Keratinocyte (primary cell): ENCODE measurements at regions not wholly inside any gene's neighbourhood (a gene's known extent, or its start where the extent isn't known, plus 50 kb on each side); places are given as distances from the start of the nearest gene placed in this dataset.

ENCODE experiments used
- DNase-seq: peaks from one replicate; pipeline ENCODE4 v3.0.0-alpha.2; 2011; ENCODE audit warnings: low read depth, missing footprints, low spot score
- FAIRE-seq: peaks from 2 replicates; lab custom pipeline; 2011; peaks lifted over from hg19 to GRCh38; lab: Jason Lieb, UNC
- H2AFZ ChIP-seq: 2 replicates; pipeline ENCODE4 v1.6.0; 2012; ENCODE audit warnings: low read length, control low read depth, inconsistent platforms; ENCODE audit not compliant: control insufficient read depth
- H3K27ac ChIP-seq: 2 replicates; pipeline ENCODE4 v1.5.1; 2011; ENCODE audit warnings: low read length; ENCODE audit not compliant: control insufficient read depth, insufficient read depth
- H3K27me3 ChIP-seq: 3 replicates; pipeline ENCODE4 v1.6.0; 2011; ENCODE audit warnings: low read length; ENCODE audit not compliant: control insufficient read depth, insufficient read depth; ENCODE audit errors: extremely low read depth
- H3K36me3 ChIP-seq, 2 experiments: 2 replicates in 1 of 2; 3 replicates in 1 of 2; pipeline ENCODE4 v1.5.1; 2011; ENCODE audit warnings: low read length in 2 of 2, mild to moderate bottlenecking in 1 of 2; ENCODE audit not compliant: control insufficient read depth in 2 of 2, insufficient read depth in 2 of 2; ENCODE audit errors: extremely low read depth in 1 of 2
- H3K4me1 ChIP-seq: 3 replicates; pipeline ENCODE4 v1.5.1; 2011; ENCODE audit warnings: low read length; ENCODE audit not compliant: control insufficient read depth, insufficient read depth; ENCODE audit errors: extremely low read depth
- H3K4me2 ChIP-seq: 3 replicates; pipeline ENCODE4 v1.6.0; 2011; ENCODE audit warnings: low read depth, low read length; ENCODE audit not compliant: control insufficient read depth, insufficient read depth; ENCODE audit errors: extremely low read depth
- H3K4me3 ChIP-seq, 3 experiments: fragments of 200-600 bp in 1 of 3; sonication (generic) in 1 of 3; 2 replicates in 2 of 3; 3 replicates in 1 of 3; pipeline ENCODE4 v1.5.1; 2011 to 2016; ENCODE audit warnings: low read length in 3 of 3, mild to moderate bottlenecking in 3 of 3, control low read depth in 2 of 3, inconsistent platforms in 1 of 3, low read depth in 1 of 3, mixed read lengths in 1 of 3, mixed run types in 1 of 3, moderate library complexity in 1 of 3; ENCODE audit not compliant: control insufficient read depth in 2 of 3, insufficient read depth in 2 of 3; ENCODE audit errors: extremely low read depth in 1 of 3
- H3K79me2 ChIP-seq: 2 replicates; pipeline ENCODE4 v1.6.0; 2012; ENCODE audit warnings: low read length; ENCODE audit not compliant: control insufficient read depth, insufficient read depth
- H3K9ac ChIP-seq: 3 replicates; pipeline ENCODE4 v1.6.0; 2011; ENCODE audit warnings: low read length; ENCODE audit not compliant: control insufficient read depth, insufficient read depth; ENCODE audit errors: extremely low read depth
- H3K9me1 ChIP-seq: 3 replicates; pipeline ENCODE4 v1.6.0; 2011; ENCODE audit warnings: low read length; ENCODE audit not compliant: control insufficient read depth, insufficient read depth; ENCODE audit errors: extremely low read depth
- H3K9me3 ChIP-seq: 2 replicates; pipeline ENCODE4 v1.5.1; 2012; ENCODE audit warnings: low read depth, low read length; ENCODE audit not compliant: control insufficient read depth
- H4K20me1 ChIP-seq: 3 replicates; pipeline ENCODE4 v1.6.0; 2011; ENCODE audit warnings: low read length; ENCODE audit not compliant: control insufficient read depth, insufficient read depth; ENCODE audit errors: extremely low read depth
- EZH2 ChIP-seq: IDR thresholded peaks from one replicate; pipeline ENCODE4 v1.6.1; 2012; ENCODE audit warnings: inconsistent platforms, mild to moderate bottlenecking, low read length, moderate library complexity
- dilution Hi-C: fragments of 300-500 bp; cut with MboI; formaldehyde crosslinking; loops from one replicate; pipeline ENCODE4 v1.7.0; 2020; ENCODE audit warnings: low sequenced_read_pairs; ENCODE audit not compliant: extremely low pct_ligation_motif_present
- TF ChIP-seq, protein P1 (sequence below), 3 experiments: IDR thresholded peaks in 1 of 3; conservative IDR thresholded peaks in 1 of 3; optimal IDR thresholded peaks in 1 of 3; 2 replicates in 2 of 3; 3 replicates in 1 of 3; pipeline versions ENCODE3 to v1.5.1; 2011; ENCODE audit warnings: low read length in 3 of 3, mild to moderate bottlenecking in 3 of 3, moderate library complexity in 2 of 3, control low read depth in 1 of 3, inconsistent platforms in 1 of 3; ENCODE audit not compliant: insufficient read depth in 2 of 3; ENCODE audit errors: extremely low read depth in 1 of 3

DNA sequence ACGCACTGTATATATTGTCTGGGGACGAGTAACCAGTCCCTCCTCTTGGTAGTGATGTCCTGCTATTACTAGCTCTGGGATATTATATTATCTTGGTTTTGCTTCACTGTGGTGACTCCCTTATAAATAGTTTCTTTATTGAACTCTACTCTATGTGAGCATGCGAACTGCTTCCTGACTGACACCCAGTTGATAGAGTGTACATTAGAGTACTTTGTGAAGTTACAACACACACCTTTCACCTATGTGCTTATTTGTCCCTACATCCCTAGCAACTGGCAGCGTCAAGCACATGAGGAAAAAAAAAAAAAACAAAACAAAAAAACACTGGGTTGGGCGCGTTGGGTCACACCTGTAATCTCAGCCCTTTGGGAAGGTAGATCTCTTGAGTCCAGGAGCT, 67.3 kb upstream of the TENT5A start:
- Histone ChIP-seq H3K36me3 (no peaks in the 10 kb centered on the region), H3K9ac (no peak overlapping the region), H3K4me3 (no peak overlapping the region), H3K27me3 (no peaks in the 10 kb centered on the region), H3K9me3 (no peaks in the 10 kb centered on the region), H3K79me2 (no peaks in the 10 kb centered on the region), H4K20me1 (no peaks in the 10 kb centered on the region), H2AFZ (no peak overlapping the region), H3K4me1 (no peaks in the 10 kb centered on the region), H3K9me1 (no peaks in the 10 kb centered on the region), H3K27ac (no peak overlapping the region), H3K4me2 (no peak overlapping the region)
- DNase-seq, result no peak
- TF ChIP-seq, protein P1, sequence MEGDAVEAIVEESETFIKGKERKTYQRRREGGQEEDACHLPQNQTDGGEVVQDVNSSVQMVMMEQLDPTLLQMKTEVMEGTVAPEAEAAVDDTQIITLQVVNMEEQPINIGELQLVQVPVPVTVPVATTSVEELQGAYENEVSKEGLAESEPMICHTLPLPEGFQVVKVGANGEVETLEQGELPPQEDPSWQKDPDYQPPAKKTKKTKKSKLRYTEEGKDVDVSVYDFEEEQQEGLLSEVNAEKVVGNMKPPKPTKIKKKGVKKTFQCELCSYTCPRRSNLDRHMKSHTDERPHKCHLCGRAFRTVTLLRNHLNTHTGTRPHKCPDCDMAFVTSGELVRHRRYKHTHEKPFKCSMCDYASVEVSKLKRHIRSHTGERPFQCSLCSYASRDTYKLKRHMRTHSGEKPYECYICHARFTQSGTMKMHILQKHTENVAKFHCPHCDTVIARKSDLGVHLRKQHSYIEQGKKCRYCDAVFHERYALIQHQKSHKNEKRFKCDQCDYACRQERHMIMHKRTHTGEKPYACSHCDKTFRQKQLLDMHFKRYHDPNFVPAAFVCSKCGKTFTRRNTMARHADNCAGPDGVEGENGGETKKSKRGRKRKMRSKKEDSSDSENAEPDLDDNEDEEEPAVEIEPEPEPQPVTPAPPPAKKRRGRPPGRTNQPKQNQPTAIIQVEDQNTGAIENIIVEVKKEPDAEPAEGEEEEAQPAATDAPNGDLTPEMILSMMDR (optimal IDR thresholded peaks at IDR 0.05 in 1 of 3, IDR thresholded peaks at IDR 0.05 in 1 of 3, conservative IDR thresholded peaks at IDR 0.05 in 1 of 3; ENCODE audit: extremely low read depth in 1 of 3, insufficient read depth in 2 of 3, low read length in 3 of 3), result no peak
- TF ChIP-seq EZH2, result no peak
- dilution Hi-C loops, result no loop called here
- no peak for FAIRE-seq

DNA sequence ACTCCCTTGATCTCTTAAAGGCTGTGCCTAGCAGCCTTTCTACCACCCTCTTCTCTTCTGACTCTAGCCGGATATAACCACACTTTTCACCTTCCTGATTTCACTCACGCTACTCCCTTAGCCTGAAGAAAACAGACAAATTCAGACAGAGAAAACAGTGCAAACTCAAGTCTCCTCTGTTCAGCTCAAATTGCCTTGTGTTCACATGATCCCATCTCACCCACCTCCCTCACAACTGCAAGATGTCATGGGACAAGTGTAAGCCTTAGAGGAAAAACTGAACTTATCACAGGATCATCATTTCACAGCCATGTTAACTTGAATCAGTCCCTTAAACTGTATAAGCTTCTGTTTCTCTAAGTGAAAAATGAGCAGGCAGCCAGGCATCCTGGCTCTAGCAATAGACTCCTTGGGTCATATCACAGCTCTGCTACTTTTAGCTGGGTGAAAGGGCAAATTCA, 66.5 kb upstream of the TENT5A start:
- TF ChIP-seq EZH2, result no peak
- TF ChIP-seq, protein P1 (optimal IDR thresholded peaks at IDR 0.05 in 1 of 3, IDR thresholded peaks at IDR 0.05 in 1 of 3, conservative IDR thresholded peaks at IDR 0.05 in 1 of 3; ENCODE audit: extremely low read depth in 1 of 3, insufficient read depth in 2 of 3, low read length in 3 of 3), result no peak
- H3K4me3 ChIP-seq, result no peak overlapping the region
- H2AFZ ChIP-seq, result no peak overlapping the region
- DNase-seq, result no peak
- no peaks in the 10 kb centered on the region for H3K9me3 ChIP-seq
- FAIRE-seq, result no peak
- H4K20me1 ChIP-seq, result no peaks in the 10 kb centered on the region
- H3K27me3 ChIP-seq, result no peaks in the 10 kb centered on the region
- no peaks in the 10 kb centered on the region for H3K36me3 ChIP-seq
- H3K79me2 ChIP-seq, result no peaks in the 10 kb centered on the region
- no peak overlapping the region for H3K27ac ChIP-seq
- H3K9me1 ChIP-seq, result no peaks in the 10 kb centered on the region
- H3K4me1 ChIP-seq, result no peaks in the 10 kb centered on the region
- H3K9ac ChIP-seq, result no peak overlapping the region
- H3K4me2 ChIP-seq, result no peak overlapping the region
- dilution Hi-C loops, result no loop called here
